HG03457 (cell line): ENCODE measurements at regions not wholly inside any gene's neighbourhood (a gene's known extent, or its start where the extent isn't known, plus 50 kb on each side); places are given as distances from the start of the nearest gene placed in this dataset.

Experiments used
- ATAC-seq: cut with Tn5 transposase; IDR thresholded peaks from one replicate; pipeline ENCODE4 v1.9.1; 2021; ENCODE audit warnings: moderate number of reproducible peaks; ENCODE audit not compliant: unreplicated experiment

- no peak for ATAC-seq
Observed at GRCh38 chr4:13840502-13841190, 213.1 kb upstream of the BOD1L1 start.

- ATAC-seq, result no peak
Observed at GRCh38 chr4:13844740-13845139, 217.2 kb upstream of the BOD1L1 start.

- ATAC-seq, result no peak
Observed at GRCh38 chr4:13849778-13850177, 222.3 kb upstream of the BOD1L1 start.

- ATAC-seq, result no peak
Observed at GRCh38 chr4:13851085-13851940, 223.8 kb upstream of the BOD1L1 start.

GRCh38 chr4:13852411-13852810 lies 224.9 kb upstream of the BOD1L1 start:
- no peak for ATAC-seq

- ATAC-seq, result no peak
Observed at GRCh38 chr4:13856387-13856786, 228.9 kb upstream of the BOD1L1 start.

- no peak for ATAC-seq
Observed at GRCh38 chr4:13857397-13857796, 229.9 kb upstream of the BOD1L1 start.

- no peak for ATAC-seq
Observed at GRCh38 chr4:13857800-13858199, 230.3 kb upstream of the BOD1L1 start.

- ATAC-seq, result no peak
Observed at GRCh38 chr4:13859423-13859822, 231.9 kb upstream of the BOD1L1 start.

GRCh38 chr4:13860126-13860525 lies 232.6 kb upstream of the BOD1L1 start:
- no peak for ATAC-seq

- ATAC-seq, result no peak
Observed at GRCh38 chr4:13865871-13866669, 238.5 kb upstream of the BOD1L1 start.

- ATAC-seq, result no peak
Observed at GRCh38 chr4:13866881-13867280, 239.4 kb upstream of the BOD1L1 start.

GRCh38 chr4:13872155-13872554 lies 244.6 kb upstream of the BOD1L1 start:
- no peak for ATAC-seq

GRCh38 chr4:13872955-13873354 lies 245.4 kb upstream of the BOD1L1 start:
- no peak for ATAC-seq

- ATAC-seq, result no peak
Observed at GRCh38 chr4:13875181-13875580, 247.7 kb upstream of the BOD1L1 start.

GRCh38 chr4:13876131-13876530 lies 248.6 kb upstream of the BOD1L1 start:
- no peak for ATAC-seq

- ATAC-seq, result no peak
Observed at GRCh38 chr4:13876940-13877339, 249.4 kb upstream of the BOD1L1 start.

- ATAC-seq, result no peak
Observed at GRCh38 chr4:13877626-13878025, 250.1 kb upstream of the BOD1L1 start.

- no peak for ATAC-seq
Observed at GRCh38 chr4:13881892-13882291, 254.4 kb upstream of the BOD1L1 start.

GRCh38 chr4:13887010-13887409 lies 259.5 kb upstream of the BOD1L1 start:
- no peak for ATAC-seq

GRCh38 chr4:13888112-13888511 lies 260.6 kb upstream of the BOD1L1 start:
- no peak for ATAC-seq

GRCh38 chr4:13891544-13891939 lies 264.0 kb upstream of the BOD1L1 start:
- ATAC-seq, result no peak
